ENCODE measurements at regions not wholly inside any gene's neighbourhood (a gene's known extent, or its start where the extent isn't known, plus 50 kb on each side); places are given as distances from the start of the nearest gene placed in this dataset.

GRCh38 chr9:86687788-86688187 is 259.5 kb downstream of the GAS1 start:
- Histone ChIP-seq H3K36me3 (ENCODE audit: insufficient read depth in 1 of 2, low read depth in 1 of 2) (no peaks in the 10 kb centered on the region), H3K4me1 (no peaks in the 10 kb centered on the region), H3K9me3 (no peaks in the 10 kb centered on the region), H3K4me3 (no peak overlapping the region), H3K27me3 (ENCODE audit: insufficient read depth in 3 of 3, low read length in 2 of 3) (no peaks in the 10 kb centered on the region), H3K27ac (no peak overlapping the region)
- ATAC-seq (no peak), DNase-seq (no peak)
- whole genome bisulfite sequencing, 3 donors = 71 to 82% (median 71%) methylated on average over 3 of the region's 3 CpGs
- no peak for TF ChIP-seq CTCF (IDR thresholded peaks at IDR 0.05)
- intact Hi-C loops (cut with DNase I) = no loop called here

- WGBS, 3 donors = 69 to 88% (median 85%) methylated on average over 3 of the region's 3 CpGs
- intact Hi-C loops (cut with DNase I) = no loop called here
Observed at GRCh38 chr9:86685556-86685955, 261.8 kb downstream of the GAS1 start.

GRCh38 chr9:86684148-86684547 is 263.2 kb downstream of the GAS1 start:
- ATAC-seq (no peak), DNase-seq (no peak)
- Histone ChIP-seq H3K4me3 (no peak overlapping the region), H3K4me1 (no peaks in the 10 kb centered on the region), H3K27ac (no peak overlapping the region), H3K27me3 (ENCODE audit: insufficient read depth in 3 of 3, low read length in 2 of 3) (no peaks in the 10 kb centered on the region), H3K9me3 (no peaks in the 10 kb centered on the region), H3K36me3 (ENCODE audit: insufficient read depth in 1 of 2, low read depth in 1 of 2) (no peaks in the 10 kb centered on the region)
- 11 to 21% (median 13%) methylated on average over 1 of the region's 1 CpG for WGBS, 3 donors
- intact Hi-C loops (cut with DNase I) = no loop called here
- no peak for TF ChIP-seq CTCF (IDR thresholded peaks at IDR 0.05)

More at GRCh38 chr9:86685556-86685955, 261.8 kb downstream of the GAS1 start:
- H3K36me3 ChIP-seq (ENCODE audit: insufficient read depth in 1 of 2, low read depth in 1 of 2) = no peaks in the 10 kb centered on the region
- H3K27me3 ChIP-seq (ENCODE audit: insufficient read depth in 3 of 3, low read length in 2 of 3) = no peaks in the 10 kb centered on the region
- H3K9me3 ChIP-seq = no peaks in the 10 kb centered on the region
- TF ChIP-seq CTCF (IDR thresholded peaks at IDR 0.05) = no peak
- no peak overlapping the region for H3K27ac ChIP-seq
- H3K4me3 ChIP-seq = no peak overlapping the region
- ATAC-seq (no peak), DNase-seq (no peak)
- H3K4me1 ChIP-seq = no peaks in the 10 kb centered on the region

GRCh38 chr9:86682240-86682639 is 265.1 kb downstream of the GAS1 start:
- no peak for DNase-seq
- TF ChIP-seq CTCF (IDR thresholded peaks at IDR 0.05) = no peak
- WGBS, 3 donors = 44 to 61% (median 49%) methylated on average over 8 of the region's 8 CpGs
- no peaks in the 10 kb centered on the region for H3K9me3 ChIP-seq
- H3K27ac ChIP-seq = no peak overlapping the region
- ATAC-seq = no peak
- no peaks in the 10 kb centered on the region for H3K36me3 ChIP-seq (ENCODE audit: insufficient read depth in 1 of 2, low read depth in 1 of 2)
- H3K27me3 ChIP-seq (ENCODE audit: insufficient read depth in 3 of 3, low read length in 2 of 3) = no peaks in the 10 kb centered on the region
- intact Hi-C loops (cut with DNase I) = no loop called here
- no peak overlapping the region for H3K4me3 ChIP-seq
- no peaks in the 10 kb centered on the region for H3K4me1 ChIP-seq

GRCh38 chr9:86679909-86680308 is 267.4 kb downstream of the GAS1 start:
- intact Hi-C loops (cut with DNase I) = no loop called here
- no peak for TF ChIP-seq CTCF (IDR thresholded peaks at IDR 0.05)
- DNase-seq (no peak), ATAC-seq (no peak)
- H3K9me3 ChIP-seq = no peaks in the 10 kb centered on the region
- no peak overlapping the region for H3K27ac ChIP-seq
- no peaks in the 10 kb centered on the region for H3K27me3 ChIP-seq (ENCODE audit: insufficient read depth in 3 of 3, low read length in 2 of 3)
- WGBS, 3 donors = 89 to 94% (median 90%) methylated on average over 2 of the region's 2 CpGs
- no peak overlapping the region for H3K4me3 ChIP-seq
- no peaks in the 10 kb centered on the region for H3K4me1 ChIP-seq
- no peaks in the 10 kb centered on the region for H3K36me3 ChIP-seq (ENCODE audit: insufficient read depth in 1 of 2, low read depth in 1 of 2)
